Activated CD4-positive, alpha-beta T cell treated with anti-CD3 and anti-CD28 coated beads, Interleukin-2, amount 50 U/mL, for 24 hours (primary cell): ENCODE measurements at regions not wholly inside any gene's neighbourhood (a gene's known extent, or its start where the extent isn't known, plus 50 kb on each side); places are given as distances from the start of the nearest gene placed in this dataset.

Experiments
- DNase-seq, 2 donors: peaks; one replicate each; pipeline ENCODE4 v3.0.0-alpha.2; 2020; ENCODE audit warnings: low read depth in 1 of 2, low spot score in 1 of 2

DNA sequence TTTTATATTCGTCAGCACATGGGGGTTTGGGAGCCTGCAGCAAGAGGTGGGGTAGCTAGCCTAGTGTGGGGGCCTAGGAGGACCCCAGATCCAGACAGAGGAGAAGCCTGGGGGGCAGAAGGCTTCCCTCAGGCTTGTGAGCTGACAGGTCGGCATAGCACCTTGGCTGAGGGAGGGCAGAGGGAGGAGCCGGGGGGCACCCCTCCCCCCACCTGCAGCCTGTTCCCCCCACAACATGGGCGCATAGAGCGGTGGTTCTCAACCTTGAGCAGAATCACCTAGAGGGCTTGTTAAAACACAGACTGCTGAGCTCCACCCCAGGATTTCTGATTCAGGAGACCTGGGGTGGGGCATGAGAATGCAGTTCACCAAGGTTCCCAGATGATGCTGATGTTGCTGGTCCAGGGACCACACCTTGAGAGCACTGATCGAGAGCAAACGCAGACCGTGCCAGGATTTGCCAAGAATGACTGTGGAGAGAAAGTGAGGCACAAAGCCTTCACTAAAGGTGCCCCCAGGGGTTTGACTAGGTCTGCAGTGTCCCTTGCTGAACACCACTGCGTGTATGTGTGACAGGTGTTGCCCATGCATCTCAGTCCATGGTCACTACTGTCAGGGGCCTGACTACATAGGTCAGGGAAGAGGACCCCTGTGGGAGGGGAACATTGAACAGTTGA is 163.3 kb downstream of the MACROH2A1 start:
- no peak for DNase-seq

DNA sequence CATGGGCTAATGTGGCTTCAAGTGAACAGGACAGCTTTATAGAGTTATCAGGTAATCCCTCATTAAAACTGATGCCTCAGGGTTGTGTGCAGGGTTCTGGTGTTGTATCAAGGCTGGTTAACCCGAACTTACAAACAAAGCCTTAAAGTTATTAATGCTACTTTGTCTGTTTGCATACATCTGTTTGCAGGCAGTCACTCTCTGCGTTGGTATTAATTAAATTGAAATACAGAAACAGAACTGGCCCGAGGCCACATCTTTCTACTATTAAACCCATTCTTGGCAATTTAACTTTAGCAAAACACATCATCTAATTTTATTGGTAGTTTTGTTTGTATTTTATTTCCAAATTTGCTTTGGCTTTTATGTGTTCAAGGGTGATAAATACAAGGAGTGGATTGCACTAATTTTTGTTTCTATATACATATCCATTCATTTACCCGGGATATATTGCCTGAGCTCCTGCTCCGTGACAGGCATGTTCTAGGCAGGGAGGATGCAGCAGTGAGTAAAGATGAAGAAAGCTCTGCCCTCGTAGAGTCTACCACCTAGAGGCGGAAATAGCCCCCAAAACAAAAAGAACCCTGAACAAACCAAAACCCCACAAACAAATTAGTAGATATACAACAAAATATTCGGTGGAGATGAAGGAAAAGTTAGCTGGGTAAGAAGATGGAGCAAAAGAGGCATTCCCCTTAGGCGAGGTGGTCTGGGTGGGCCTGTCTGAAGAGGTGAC is 164.2 kb downstream of the MACROH2A1 start:
- DNase-seq = no peak

- DNase-seq = no peak
These were observed 164.8 kb downstream of the MACROH2A1 start for GRCh38 chr5:135234242-135234641.

DNA sequence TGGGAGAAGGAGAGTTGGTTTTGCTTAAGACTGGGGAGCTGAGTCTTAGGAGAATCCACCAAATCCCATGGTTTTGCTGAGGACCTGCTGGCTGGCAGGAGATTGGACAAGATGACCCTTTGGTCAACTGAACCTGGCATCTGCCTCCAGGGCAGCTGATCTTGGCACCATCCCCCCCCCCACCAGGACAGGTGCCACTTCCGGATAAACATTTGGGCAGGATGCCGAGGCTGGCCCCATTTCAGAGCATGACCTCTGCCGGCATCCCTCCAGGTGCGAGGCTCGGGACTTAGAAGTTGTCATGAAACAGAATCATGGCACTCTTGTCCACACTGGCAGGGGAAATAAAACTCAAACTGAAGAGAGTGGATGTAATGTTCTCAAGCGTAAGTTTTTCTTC is 165.6 kb downstream of the MACROH2A1 start:
- no peak for DNase-seq

DNA sequence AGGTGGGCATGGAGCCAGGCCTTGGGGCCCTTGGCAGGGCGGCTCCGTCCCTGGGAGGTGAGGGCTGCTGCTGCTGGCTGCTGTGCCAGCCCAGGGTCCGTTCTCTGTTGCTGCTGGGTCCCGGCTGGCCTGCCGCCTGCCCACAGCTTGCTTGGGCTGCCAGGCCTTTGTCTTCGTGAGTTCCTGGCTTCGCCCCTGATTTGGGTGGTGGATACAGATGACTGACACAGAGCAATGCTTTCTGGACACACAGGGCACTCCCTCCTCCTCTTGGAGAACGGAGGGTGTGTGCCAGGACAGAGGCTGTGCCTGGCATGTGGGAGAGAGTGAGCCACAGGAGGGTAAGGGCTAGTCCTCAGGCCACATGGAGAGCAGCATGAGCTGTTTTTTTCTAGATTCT is 166.1 kb downstream of the MACROH2A1 start:
- no peak for DNase-seq

DNA sequence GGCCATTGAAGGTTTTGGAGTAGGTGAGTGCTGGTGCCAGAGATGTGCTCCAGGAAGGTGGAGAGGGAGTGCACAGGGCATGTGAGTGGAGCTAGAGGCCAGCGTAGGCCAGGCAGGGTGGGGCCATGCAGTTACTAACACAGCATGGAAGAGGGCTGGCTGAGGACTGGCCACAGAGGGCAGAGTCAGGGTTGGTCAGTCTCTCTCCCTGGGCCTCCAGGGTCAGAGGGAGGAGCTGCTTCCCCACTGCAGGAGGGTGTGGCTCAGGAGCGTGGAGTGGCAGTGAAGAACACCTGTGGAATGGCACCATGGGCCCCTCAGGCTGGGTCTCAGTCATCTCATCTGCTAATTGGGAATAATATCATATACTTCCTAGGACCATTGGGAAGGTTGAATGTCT is 167.7 kb downstream of the MACROH2A1 start:
- DNase-seq = no peak

- DNase-seq = no peak
These were observed 168.6 kb downstream of the MACROH2A1 start for GRCh38 chr5:135230251-135230925.

GRCh38 chr5:135229679-135230132 is 169.3 kb downstream of the MACROH2A1 start:
- DNase-seq = no peak

DNA sequence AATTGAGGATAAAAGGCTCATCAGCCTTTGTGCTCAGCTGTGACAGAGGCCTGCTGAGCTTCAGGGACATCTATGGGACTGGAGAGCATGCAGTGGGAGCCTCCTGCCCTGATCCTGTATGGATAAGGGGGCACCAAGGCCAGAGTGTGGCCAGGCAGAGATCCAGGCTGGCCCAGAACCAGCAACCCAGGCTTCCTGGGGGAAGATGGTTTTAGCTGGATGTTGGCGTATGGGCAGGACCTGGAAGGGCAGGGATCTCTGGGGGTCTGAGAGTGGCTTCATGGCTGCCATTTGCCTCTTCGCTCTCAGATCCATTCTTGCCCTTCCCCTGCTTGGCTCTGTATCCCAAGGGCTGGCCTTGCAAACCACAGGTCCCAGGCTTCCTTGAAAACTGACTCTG is 169.9 kb downstream of the MACROH2A1 start:
- DNase-seq = no peak

DNA sequence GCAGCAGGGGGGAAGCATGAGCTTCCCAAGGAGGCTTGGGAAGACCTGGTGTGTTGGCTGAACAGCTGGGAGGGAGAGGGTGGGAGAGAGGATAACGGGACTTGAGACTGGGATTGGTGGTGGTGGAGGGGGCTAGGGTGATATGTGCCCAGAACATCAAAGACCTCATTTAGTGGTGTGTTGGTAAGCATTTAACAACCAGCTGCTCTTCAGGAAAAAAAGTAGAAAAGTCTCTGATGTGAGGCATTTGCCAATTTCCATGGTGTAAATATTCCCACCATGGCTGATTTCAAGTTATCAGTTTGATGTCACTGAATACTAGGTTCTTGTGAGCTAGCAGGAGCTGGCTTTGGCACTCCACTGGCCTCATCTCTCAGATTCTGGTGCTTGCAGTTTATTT is 170.8 kb downstream of the MACROH2A1 start:
- no peak for DNase-seq

DNA sequence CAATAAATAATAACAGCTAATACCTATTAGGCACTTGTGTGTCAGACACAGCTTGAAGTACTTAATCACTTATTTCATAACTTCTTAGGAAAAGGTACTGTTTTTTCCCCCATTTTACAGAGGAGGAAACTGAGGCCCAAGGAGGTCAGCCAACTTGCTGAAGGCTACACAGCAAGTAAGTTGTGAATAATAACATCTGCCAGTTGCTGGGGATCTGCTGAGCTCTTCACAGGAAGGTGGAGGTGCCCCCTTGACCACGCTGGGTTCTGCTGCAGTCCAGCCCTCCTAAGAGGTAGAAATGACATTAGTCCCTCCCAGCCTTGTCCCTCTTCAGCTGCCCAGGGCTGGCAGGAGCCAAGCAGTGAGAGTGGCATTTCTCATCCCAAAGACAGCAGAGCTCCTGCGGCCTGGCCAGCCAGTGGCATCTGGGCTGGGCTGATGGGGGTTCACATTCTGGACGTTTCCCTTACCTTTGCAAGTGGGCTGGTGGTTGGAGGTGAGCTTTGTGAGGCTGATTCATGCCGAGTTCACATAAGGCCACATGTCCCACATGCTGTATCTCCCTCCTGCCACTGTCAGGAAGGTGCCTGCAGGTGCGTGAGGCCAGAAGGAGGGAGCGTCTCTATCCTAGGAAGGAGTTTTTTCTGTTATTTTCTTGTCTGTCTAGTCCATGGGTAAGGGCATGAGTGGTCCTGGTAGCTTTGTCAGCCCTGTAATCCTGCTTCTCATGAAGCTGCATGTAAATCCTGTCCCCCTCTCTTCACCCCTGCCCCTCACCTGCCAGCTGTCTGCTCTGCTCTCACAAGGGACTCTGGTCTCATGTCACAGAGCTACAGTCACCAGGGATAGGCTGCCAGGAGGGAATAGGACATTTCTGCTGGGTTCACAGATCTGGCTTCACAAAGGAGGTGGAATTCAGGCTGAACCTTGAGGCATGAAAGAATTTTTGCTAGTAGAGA is 171.7 kb downstream of the MACROH2A1 start:
- no peak for DNase-seq

DNA sequence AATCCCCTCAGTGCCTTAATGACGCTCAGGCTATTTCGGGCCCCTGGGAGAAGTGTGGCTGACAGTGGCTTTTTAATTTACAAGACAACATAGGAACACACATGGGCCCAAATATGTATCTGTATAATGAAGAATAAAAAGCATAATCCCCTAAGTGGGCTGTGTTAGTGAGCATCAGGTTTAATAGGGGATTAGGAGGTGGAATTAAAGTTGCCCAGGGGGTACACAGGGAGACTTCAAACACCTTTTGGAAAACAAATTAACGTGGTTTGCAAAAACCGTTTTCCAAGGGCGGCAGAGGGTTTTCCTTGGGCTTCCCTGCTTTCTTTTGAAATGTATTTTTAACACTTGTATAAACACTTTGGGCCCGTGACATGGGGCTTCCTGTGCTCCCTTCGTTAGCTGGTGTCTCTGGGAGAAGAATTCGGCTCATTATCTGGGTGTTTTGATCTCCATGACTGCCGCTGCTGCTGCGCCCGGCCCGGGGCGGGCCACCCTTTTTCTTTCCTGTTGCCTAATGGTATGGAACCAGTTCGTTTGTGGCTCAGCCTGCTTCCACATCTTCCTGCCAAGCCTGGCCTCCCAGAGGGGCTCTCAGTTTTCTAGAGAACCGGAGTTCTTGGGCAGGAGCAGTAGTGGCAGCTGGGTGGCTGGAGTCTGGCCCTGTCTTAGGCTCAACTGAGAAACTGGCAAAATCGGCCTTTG is 173.0 kb downstream of the MACROH2A1 start:
- DNase-seq = no peak

DNA sequence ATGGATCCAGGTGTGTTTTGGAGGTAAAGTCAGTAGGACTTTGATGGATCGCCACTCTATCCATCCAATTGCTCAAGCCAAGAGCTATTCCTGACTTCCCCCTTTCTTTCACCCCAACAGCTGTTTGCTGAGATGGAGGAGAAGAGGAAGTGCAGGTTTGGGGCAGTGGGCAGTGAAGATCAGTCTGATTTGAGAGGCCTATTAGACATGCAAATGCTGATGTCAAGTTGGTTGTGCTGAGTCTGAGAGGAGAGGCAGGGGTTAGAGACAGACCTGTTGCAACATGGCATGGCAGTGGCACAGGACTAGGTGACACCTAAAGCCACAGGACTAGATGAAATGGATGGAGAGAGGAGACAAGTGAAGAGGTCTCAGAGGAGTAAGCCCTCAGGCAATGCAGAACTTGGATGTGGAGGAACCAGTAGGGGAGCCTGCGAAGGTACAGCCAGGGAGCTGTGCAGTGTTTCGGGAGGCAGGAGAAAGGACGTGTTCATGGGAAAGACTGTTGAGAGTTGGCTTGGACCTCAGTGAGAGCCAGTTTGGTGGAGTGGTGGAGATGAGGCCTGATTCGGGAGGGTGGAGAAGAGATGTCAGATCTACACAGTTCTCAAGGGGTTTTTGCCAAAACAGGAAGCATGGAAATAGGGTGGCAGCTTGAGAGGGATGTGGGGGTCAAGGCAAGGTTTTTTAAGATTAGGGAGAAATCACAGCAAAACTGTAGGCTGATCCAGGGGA is 175.0 kb downstream of the MACROH2A1 start:
- no peak for DNase-seq

GRCh38 chr5:135223404-135223803 is 175.6 kb downstream of the MACROH2A1 start:
- no peak for DNase-seq

GRCh38 chr5:135222771-135223170 is 176.3 kb downstream of the MACROH2A1 start:
- no peak for DNase-seq

- no peak for DNase-seq
These were observed 176.8 kb downstream of the MACROH2A1 start for GRCh38 chr5:135222171-135222681.

DNA sequence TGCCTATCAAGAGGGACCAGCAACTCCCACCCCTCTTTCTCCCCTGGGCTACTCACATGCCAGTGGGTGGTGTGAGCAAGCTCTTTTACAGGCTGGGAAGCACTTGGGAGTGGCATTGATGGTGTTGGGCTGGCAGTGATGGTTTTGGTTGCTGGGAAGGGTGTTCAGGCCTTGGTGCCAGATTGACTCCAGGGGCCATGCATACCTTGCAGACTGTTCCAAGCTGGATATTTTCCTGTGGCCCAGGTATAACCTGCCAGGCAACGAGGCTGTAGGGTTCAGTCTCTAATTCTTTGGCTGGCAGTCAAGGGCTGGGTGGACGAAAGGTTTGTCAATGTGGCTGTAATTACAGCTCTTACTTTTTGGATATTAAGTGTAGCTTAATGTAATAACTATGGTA is 177.3 kb downstream of the MACROH2A1 start:
- DNase-seq = no peak

- no peak for DNase-seq
These were observed 177.9 kb downstream of the MACROH2A1 start for GRCh38 chr5:135221187-135221473.

GRCh38 chr5:135220394-135221186 is 178.4 kb downstream of the MACROH2A1 start:
- no peak for DNase-seq
